ENCODE measurements at regions not wholly inside any gene's neighbourhood (a gene's known extent, or its start where the extent isn't known, plus 50 kb on each side); places are given as distances from the start of the nearest gene placed in this dataset.

DNA sequence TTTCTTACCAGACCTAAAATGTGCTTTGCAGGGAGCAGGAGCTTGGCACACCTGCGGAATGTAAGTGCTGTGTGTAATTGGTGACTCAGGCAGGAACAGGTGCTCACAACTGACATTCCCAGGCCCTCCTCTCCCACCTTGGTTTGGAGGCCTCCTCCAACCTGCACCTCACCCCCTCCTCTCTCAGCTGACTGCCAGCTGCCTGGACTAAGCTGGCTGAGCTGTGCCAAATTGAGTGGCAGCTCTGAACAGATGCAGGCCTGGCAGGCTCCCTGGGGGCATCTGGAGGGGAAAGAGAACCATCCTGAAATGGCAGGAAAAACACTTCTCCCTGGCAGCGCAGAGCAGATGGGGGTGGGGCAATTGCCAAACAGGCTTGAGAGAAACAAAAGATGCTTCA is 91.7 kb upstream of the PGBD5 start:
- no peaks in the 10 kb centered on the region for H3K79me2 ChIP-seq (ENCODE audit: low read length)
- intact Hi-C loops (cut with micrococcal nuclease): no loop called here
- H3K9me2 ChIP-seq (replicated peaks; ENCODE audit: low read length): no peaks in the 10 kb centered on the region
- H3K27me3 ChIP-seq (ENCODE audit: low read length): peaks cover 81% of the 10 kb centered on the region
- BruUV-seq (replicated peaks): no TSS peak
- no peak overlapping the region for H3K4me3 ChIP-seq (ENCODE audit: low read length)
- H4K20me1 ChIP-seq (ENCODE audit: low read length): no peaks in the 10 kb centered on the region
- H3K36me3 ChIP-seq (ENCODE audit: low read depth, low read length): no peaks in the 10 kb centered on the region
- no peak overlapping the region for H3K27ac ChIP-seq (ENCODE audit: low read length)
- no peaks in the 10 kb centered on the region for H3K9me3 ChIP-seq (ENCODE audit: low read length)
- no peak overlapping the region for H3K4me2 ChIP-seq (ENCODE audit: low read length)
- peak; percentile 55 for DNase-seq
- H3F3A ChIP-seq (ENCODE audit: low read length, unreplicated experiment): no peaks in the 10 kb centered on the region
- no peak for ATAC-seq
- H3K9ac ChIP-seq (ENCODE audit: low read length): no peak overlapping the region
- ChIA-PET CTCF (interaction anchor here (0.6 kb wide), 1 partner anchor 60 kb away, joined by 11 read pairs; no protein-coding TSS in a partner anchor), POLR2A (ENCODE audit: unreplicated experiment) (no interaction called here)
- TF ChIP-seq, protein P1, sequence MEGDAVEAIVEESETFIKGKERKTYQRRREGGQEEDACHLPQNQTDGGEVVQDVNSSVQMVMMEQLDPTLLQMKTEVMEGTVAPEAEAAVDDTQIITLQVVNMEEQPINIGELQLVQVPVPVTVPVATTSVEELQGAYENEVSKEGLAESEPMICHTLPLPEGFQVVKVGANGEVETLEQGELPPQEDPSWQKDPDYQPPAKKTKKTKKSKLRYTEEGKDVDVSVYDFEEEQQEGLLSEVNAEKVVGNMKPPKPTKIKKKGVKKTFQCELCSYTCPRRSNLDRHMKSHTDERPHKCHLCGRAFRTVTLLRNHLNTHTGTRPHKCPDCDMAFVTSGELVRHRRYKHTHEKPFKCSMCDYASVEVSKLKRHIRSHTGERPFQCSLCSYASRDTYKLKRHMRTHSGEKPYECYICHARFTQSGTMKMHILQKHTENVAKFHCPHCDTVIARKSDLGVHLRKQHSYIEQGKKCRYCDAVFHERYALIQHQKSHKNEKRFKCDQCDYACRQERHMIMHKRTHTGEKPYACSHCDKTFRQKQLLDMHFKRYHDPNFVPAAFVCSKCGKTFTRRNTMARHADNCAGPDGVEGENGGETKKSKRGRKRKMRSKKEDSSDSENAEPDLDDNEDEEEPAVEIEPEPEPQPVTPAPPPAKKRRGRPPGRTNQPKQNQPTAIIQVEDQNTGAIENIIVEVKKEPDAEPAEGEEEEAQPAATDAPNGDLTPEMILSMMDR (conservative IDR thresholded peaks at IDR 0.05; ENCODE audit: low read depth, low read length): no peak
- TF ChIP-seq EZH2phosphoT487 (IDR thresholded peaks at IDR 0.05; ENCODE audit: borderline replicate concordance, low read length) (no peak), EZH2 (IDR thresholded peaks at IDR 0.05; ENCODE audit: low read length, unreplicated experiment) (no peak)
- no peaks in the 10 kb centered on the region for H3K4me1 ChIP-seq (ENCODE audit: insufficient read depth, low read length)
- H2AFZ ChIP-seq (ENCODE audit: low read length): no peak overlapping the region

DNA sequence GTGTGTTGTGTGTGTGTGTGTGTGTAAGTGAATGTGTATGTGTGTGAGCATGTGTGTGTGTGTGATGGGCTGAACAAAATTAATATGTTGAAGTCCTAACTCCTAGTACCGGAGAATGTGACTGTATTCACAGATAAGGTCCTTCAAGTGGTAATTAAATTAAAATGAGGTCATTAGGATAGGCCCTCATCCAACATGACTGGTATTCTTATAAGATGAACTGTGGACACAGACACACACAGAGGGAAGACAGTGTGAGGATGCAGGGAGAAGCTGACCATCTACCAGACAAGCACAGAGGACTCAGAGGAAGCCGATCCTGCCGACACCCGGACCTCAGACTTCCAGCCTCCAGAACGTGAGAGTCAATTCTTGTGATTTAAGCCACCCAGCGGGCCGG is 91.2 kb upstream of the PGBD5 start:
- H2AFZ ChIP-seq (ENCODE audit: low read length): no peak overlapping the region
- peaks cover 83% of the 10 kb centered on the region for H3K27me3 ChIP-seq (ENCODE audit: low read length)
- no peak; the same call in 1 of the 2 replicates for ATAC-seq
- no peaks in the 10 kb centered on the region for H3K36me3 ChIP-seq (ENCODE audit: low read depth, low read length)
- no peak overlapping the region for H3K4me2 ChIP-seq (ENCODE audit: low read length)
- TF ChIP-seq EZH2phosphoT487 (IDR thresholded peaks at IDR 0.05; ENCODE audit: borderline replicate concordance, low read length) (no peak), EZH2 (IDR thresholded peaks at IDR 0.05; ENCODE audit: low read length, unreplicated experiment) (no peak)
- TF ChIP-seq, protein P1 (conservative IDR thresholded peaks at IDR 0.05; ENCODE audit: low read depth, low read length): no peak
- H3K9ac ChIP-seq (ENCODE audit: low read length): no peak overlapping the region
- H3F3A ChIP-seq (ENCODE audit: low read length, unreplicated experiment): no peaks in the 10 kb centered on the region
- H3K9me3 ChIP-seq (ENCODE audit: low read length): no peaks in the 10 kb centered on the region
- ChIA-PET POLR2A (ENCODE audit: unreplicated experiment) (no interaction called here), CTCF (no interaction called here)
- intact Hi-C loops (cut with micrococcal nuclease): no loop called here
- H4K20me1 ChIP-seq (ENCODE audit: low read length): no peaks in the 10 kb centered on the region
- DNase-seq: no peak
- H3K27ac ChIP-seq (ENCODE audit: low read length): no peak overlapping the region
- no TSS peak for BruUV-seq (replicated peaks)
- H3K9me2 ChIP-seq (replicated peaks; ENCODE audit: low read length): no peaks in the 10 kb centered on the region
- no peaks in the 10 kb centered on the region for H3K4me1 ChIP-seq (ENCODE audit: insufficient read depth, low read length)
- H3K79me2 ChIP-seq (ENCODE audit: low read length): no peaks in the 10 kb centered on the region
- H3K4me3 ChIP-seq (ENCODE audit: low read length): no peak overlapping the region

DNA sequence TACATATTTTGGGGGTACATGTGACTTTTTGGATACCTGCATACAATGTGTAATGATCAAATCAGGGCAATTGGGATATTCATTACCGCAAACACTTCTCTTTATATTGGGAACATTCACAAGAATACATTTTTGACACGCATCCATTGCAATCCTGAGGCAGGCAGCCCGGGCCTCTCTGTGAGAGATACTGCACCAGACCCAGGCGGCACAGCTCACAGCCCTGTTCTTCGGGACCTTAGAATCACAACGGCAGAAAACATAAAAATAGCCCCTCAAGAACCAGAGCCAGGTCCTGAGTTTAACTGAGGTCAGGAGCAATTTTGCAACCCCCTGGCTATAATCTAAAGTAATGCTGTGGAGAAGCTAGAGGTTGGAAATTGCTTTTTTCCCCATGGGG is 90.8 kb upstream of the PGBD5 start:
- CTCF ChIA-PET: no interaction called here
- peaks cover 85% of the 10 kb centered on the region for H3K27me3 ChIP-seq (ENCODE audit: low read length)

More for the DNA sequence above, 90.8 kb upstream of the PGBD5 start:
- no peak overlapping the region for H3K9ac ChIP-seq (ENCODE audit: low read length)
- ATAC-seq (no peak), DNase-seq (no peak)
- no peak overlapping the region for H2AFZ ChIP-seq (ENCODE audit: low read length)
- no peak overlapping the region for H3K4me2 ChIP-seq (ENCODE audit: low read length)
- H3K9me3 ChIP-seq (ENCODE audit: low read length): no peaks in the 10 kb centered on the region
- no TSS peak for BruUV-seq (replicated peaks)
- H4K20me1 ChIP-seq (ENCODE audit: low read length): no peaks in the 10 kb centered on the region
- no peak overlapping the region for H3K4me3 ChIP-seq (ENCODE audit: low read length)
- TF ChIP-seq EZH2 (IDR thresholded peaks at IDR 0.05; ENCODE audit: low read length, unreplicated experiment) (no peak), EZH2phosphoT487 (IDR thresholded peaks at IDR 0.05; ENCODE audit: borderline replicate concordance, low read length) (no peak)
- TF ChIP-seq, protein P1 (conservative IDR thresholded peaks at IDR 0.05; ENCODE audit: low read depth, low read length): no peak
- H3K9me2 ChIP-seq (replicated peaks; ENCODE audit: low read length): no peaks in the 10 kb centered on the region
- H3K27ac ChIP-seq (ENCODE audit: low read length): no peak overlapping the region
- H3K36me3 ChIP-seq (ENCODE audit: low read depth, low read length): no peaks in the 10 kb centered on the region
- no peaks in the 10 kb centered on the region for H3K79me2 ChIP-seq (ENCODE audit: low read length)
- H3K4me1 ChIP-seq (ENCODE audit: insufficient read depth, low read length): no peaks in the 10 kb centered on the region
- H3F3A ChIP-seq (ENCODE audit: low read length, unreplicated experiment): no peaks in the 10 kb centered on the region
- intact Hi-C loops (cut with micrococcal nuclease): no loop called here
- POLR2A ChIA-PET (ENCODE audit: unreplicated experiment): no interaction called here

Measured in PC-3 (cell line).